ENCODE measurements at regions not wholly inside any gene's neighbourhood (a gene's known extent, or its start where the extent isn't known, plus 50 kb on each side); places are given as distances from the start of the nearest gene placed in this dataset.
A peak's percentile ranks its signal among the peaks of the same experiment; 100 is the strongest.

- no peaks in the 10 kb centered on the region for H3K36me3 ChIP-seq (ENCODE audit: control insufficient read depth in 2 of 2, insufficient read depth in 2 of 2, low read length in 1 of 2)
- H3K9me3 ChIP-seq (ENCODE audit: control insufficient read depth in 2 of 2, insufficient read depth in 1 of 2, low read length in 1 of 2) = no peaks in the 10 kb centered on the region
- no peak for DNase-seq (ENCODE audit: low read depth in 6 of 9, low spot score in 9 of 9)
- peaks cover 2 to 3% of the 10 kb centered on the region in 2 donors for H3K4me1 ChIP-seq (ENCODE audit: control insufficient read depth in 2 of 2, insufficient read depth in 2 of 2, low read length in 2 of 2)
- 97% methylated on average over 3 of the region's 3 CpGs for WGBS
- H3K27ac ChIP-seq (ENCODE audit: low read depth in 1 of 2, low read length in 1 of 2) = no peak overlapping the region
- no peaks in the 10 kb centered on the region for H3K27me3 ChIP-seq (ENCODE audit: control insufficient read depth in 2 of 2, insufficient read depth in 1 of 2, low read length in 1 of 2)
- no peak overlapping the region for H3K4me3 ChIP-seq (ENCODE audit: low read length in 2 of 2)
These were observed 75.7 kb upstream of the HAAO start for GRCh38 chr2:42868096-42868495.

GRCh38 chr2:42867093-42868065 lies 75.0 kb upstream of the HAAO start:
- no peaks in the 10 kb centered on the region for H3K36me3 ChIP-seq (ENCODE audit: control insufficient read depth in 2 of 2, insufficient read depth in 2 of 2, low read length in 1 of 2)
- no peak for DNase-seq (ENCODE audit: low read depth in 6 of 9, low spot score in 9 of 9)
- WGBS = 96% methylated on average over 11 of the region's 11 CpGs

GRCh38 chr2:42865884-42866881 lies 73.8 kb upstream of the HAAO start:
- Histone ChIP-seq H3K27ac (ENCODE audit: low read depth in 1 of 2, low read length in 1 of 2) (peak overlapping the region; percentile 37 to 65), H3K27me3 (ENCODE audit: control insufficient read depth in 2 of 2, insufficient read depth in 1 of 2, low read length in 1 of 2) (no peaks in the 10 kb centered on the region), H3K9me3 (ENCODE audit: control insufficient read depth in 2 of 2, insufficient read depth in 1 of 2, low read length in 1 of 2) (no peaks in the 10 kb centered on the region), H3K4me1 (ENCODE audit: control insufficient read depth in 2 of 2, insufficient read depth in 2 of 2, low read length in 2 of 2) (peaks cover 2 to 3% of the 10 kb centered on the region in 2 donors), H3K4me3 (ENCODE audit: low read length in 2 of 2) (no peak overlapping the region), H3K36me3 (ENCODE audit: control insufficient read depth in 2 of 2, insufficient read depth in 2 of 2, low read length in 1 of 2) (no peaks in the 10 kb centered on the region)
- no peak for DNase-seq (ENCODE audit: low read depth in 6 of 9, low spot score in 9 of 9)
- WGBS = 90% methylated on average over 15 of the region's 15 CpGs

More at GRCh38 chr2:42867093-42868065, 75.0 kb upstream of the HAAO start:
- Histone ChIP-seq H3K27ac (ENCODE audit: low read depth in 1 of 2, low read length in 1 of 2) (peak overlapping the region in 1 of 2 donors; percentile 37), H3K4me1 (ENCODE audit: control insufficient read depth in 2 of 2, insufficient read depth in 2 of 2, low read length in 2 of 2) (peaks cover 2 to 3% of the 10 kb centered on the region in 2 donors), H3K9me3 (ENCODE audit: control insufficient read depth in 2 of 2, insufficient read depth in 1 of 2, low read length in 1 of 2) (no peaks in the 10 kb centered on the region), H3K27me3 (ENCODE audit: control insufficient read depth in 2 of 2, insufficient read depth in 1 of 2, low read length in 1 of 2) (no peaks in the 10 kb centered on the region), H3K4me3 (ENCODE audit: low read length in 2 of 2) (no peak overlapping the region)

GRCh38 chr2:42864641-42865280 lies 72.4 kb upstream of the HAAO start:
- no peaks in the 10 kb centered on the region for H3K36me3 ChIP-seq (ENCODE audit: control insufficient read depth in 2 of 2, insufficient read depth in 2 of 2, low read length in 1 of 2)
- H3K9me3 ChIP-seq (ENCODE audit: control insufficient read depth in 2 of 2, insufficient read depth in 1 of 2, low read length in 1 of 2) = no peaks in the 10 kb centered on the region
- H3K27ac ChIP-seq (ENCODE audit: low read depth in 1 of 2, low read length in 1 of 2) = no peak overlapping the region
- H3K4me3 ChIP-seq (ENCODE audit: low read length in 2 of 2) = no peak overlapping the region
- no peak for DNase-seq (ENCODE audit: low read depth in 6 of 9, low spot score in 9 of 9)
- peaks cover 2 to 3% of the 10 kb centered on the region in 2 donors for H3K4me1 ChIP-seq (ENCODE audit: control insufficient read depth in 2 of 2, insufficient read depth in 2 of 2, low read length in 2 of 2)
- no peaks in the 10 kb centered on the region for H3K27me3 ChIP-seq (ENCODE audit: control insufficient read depth in 2 of 2, insufficient read depth in 1 of 2, low read length in 1 of 2)
- WGBS = 98% methylated on average over 8 of the region's 8 CpGs

GRCh38 chr2:42864222-42864621 lies 71.8 kb upstream of the HAAO start:
- no peak overlapping the region for H3K27ac ChIP-seq (ENCODE audit: low read depth in 1 of 2, low read length in 1 of 2)
- H3K4me3 ChIP-seq (ENCODE audit: low read length in 2 of 2) = no peak overlapping the region
- no peaks in the 10 kb centered on the region for H3K27me3 ChIP-seq (ENCODE audit: control insufficient read depth in 2 of 2, insufficient read depth in 1 of 2, low read length in 1 of 2)
- H3K9me3 ChIP-seq (ENCODE audit: control insufficient read depth in 2 of 2, insufficient read depth in 1 of 2, low read length in 1 of 2) = no peaks in the 10 kb centered on the region
- no peaks in the 10 kb centered on the region for H3K36me3 ChIP-seq (ENCODE audit: control insufficient read depth in 2 of 2, insufficient read depth in 2 of 2, low read length in 1 of 2)
- no peak for DNase-seq (ENCODE audit: low read depth in 6 of 9, low spot score in 9 of 9)
- peaks cover 2 to 3% of the 10 kb centered on the region in 2 donors for H3K4me1 ChIP-seq (ENCODE audit: control insufficient read depth in 2 of 2, insufficient read depth in 2 of 2, low read length in 2 of 2)
- WGBS = 51% methylated on average over 6 of the region's 6 CpGs

- Histone ChIP-seq H3K9me3 (ENCODE audit: control insufficient read depth in 2 of 2, insufficient read depth in 1 of 2, low read length in 1 of 2) (no peaks in the 10 kb centered on the region), H3K36me3 (ENCODE audit: control insufficient read depth in 2 of 2, insufficient read depth in 2 of 2, low read length in 1 of 2) (no peaks in the 10 kb centered on the region), H3K4me3 (ENCODE audit: low read length in 2 of 2) (no peak overlapping the region), H3K4me1 (ENCODE audit: control insufficient read depth in 2 of 2, insufficient read depth in 2 of 2, low read length in 2 of 2) (peaks cover 2 to 3% of the 10 kb centered on the region in 2 donors), H3K27ac (ENCODE audit: low read depth in 1 of 2, low read length in 1 of 2) (no peak overlapping the region), H3K27me3 (ENCODE audit: control insufficient read depth in 2 of 2, insufficient read depth in 1 of 2, low read length in 1 of 2) (no peaks in the 10 kb centered on the region)
- WGBS = 97% methylated on average over 10 of the region's 10 CpGs
- DNase-seq (ENCODE audit: low read depth in 6 of 9, low spot score in 9 of 9) = no peak
These were observed 71.4 kb upstream of the HAAO start for GRCh38 chr2:42863751-42864150.

- Histone ChIP-seq H3K9me3 (ENCODE audit: control insufficient read depth in 2 of 2, insufficient read depth in 1 of 2, low read length in 1 of 2) (peaks cover 0 to 2% of the 10 kb centered on the region in 2 donors), H3K36me3 (ENCODE audit: control insufficient read depth in 2 of 2, insufficient read depth in 2 of 2, low read length in 1 of 2) (no peaks in the 10 kb centered on the region), H3K27me3 (ENCODE audit: control insufficient read depth in 2 of 2, insufficient read depth in 1 of 2, low read length in 1 of 2) (no peaks in the 10 kb centered on the region), H3K4me1 (ENCODE audit: control insufficient read depth in 2 of 2, insufficient read depth in 2 of 2, low read length in 2 of 2) (peaks cover 3% of the 10 kb centered on the region in 2 donors), H3K27ac (ENCODE audit: low read depth in 1 of 2, low read length in 1 of 2) (no peak overlapping the region), H3K4me3 (ENCODE audit: low read length in 2 of 2) (no peak overlapping the region)
- no peak for DNase-seq (ENCODE audit: low read depth in 6 of 9, low spot score in 9 of 9)
- 98% methylated on average over 10 of the region's 10 CpGs for WGBS
These were observed 70.9 kb upstream of the HAAO start for GRCh38 chr2:42863320-42863719.

GRCh38 chr2:42862669-42863185 lies 70.3 kb upstream of the HAAO start:
- Histone ChIP-seq H3K4me1 (ENCODE audit: control insufficient read depth in 2 of 2, insufficient read depth in 2 of 2, low read length in 2 of 2) (peaks cover 3 to 7% of the 10 kb centered on the region in 2 donors), H3K4me3 (ENCODE audit: low read length in 2 of 2) (no peak overlapping the region), H3K27me3 (ENCODE audit: control insufficient read depth in 2 of 2, insufficient read depth in 1 of 2, low read length in 1 of 2) (no peaks in the 10 kb centered on the region), H3K36me3 (ENCODE audit: control insufficient read depth in 2 of 2, insufficient read depth in 2 of 2, low read length in 1 of 2) (no peaks in the 10 kb centered on the region), H3K9me3 (ENCODE audit: control insufficient read depth in 2 of 2, insufficient read depth in 1 of 2, low read length in 1 of 2) (peaks cover 0 to 3% of the 10 kb centered on the region in 2 donors), H3K27ac (ENCODE audit: low read depth in 1 of 2, low read length in 1 of 2) (no peak overlapping the region)
- WGBS = 90% methylated on average over 12 of the region's 12 CpGs
- DNase-seq (ENCODE audit: low read depth in 6 of 9, low spot score in 9 of 9) = no peak

Data from thymus (tissue), 11 donors.